HG03139 (cell line): ENCODE measurements at regions not wholly inside any gene's neighbourhood (a gene's known extent, or its start where the extent isn't known, plus 50 kb on each side); places are given as distances from the start of the nearest gene placed in this dataset.

ENCODE experiments used
- ATAC-seq: cut with Tn5 transposase; IDR thresholded peaks from one replicate; pipeline ENCODE4 v1.9.1; 2021; ENCODE audit not compliant: unreplicated experiment

GRCh38 chr4:132506568-132506967, 642.5 kb upstream of the PCDH10 start:
- ATAC-seq: no peak

GRCh38 chr4:132513491-132513890, 635.6 kb upstream of the PCDH10 start:
- no peak for ATAC-seq

GRCh38 chr4:132526652-132527051, 622.4 kb upstream of the PCDH10 start:
- no peak for ATAC-seq

- ATAC-seq: no peak
These were observed 621.3 kb upstream of the PCDH10 start for GRCh38 chr4:132527817-132528216.

- ATAC-seq: no peak
These were observed 618.2 kb upstream of the PCDH10 start for GRCh38 chr4:132530861-132531260.

- no peak for ATAC-seq
These were observed 608.8 kb upstream of the PCDH10 start for GRCh38 chr4:132540268-132540667.

GRCh38 chr4:132540797-132541196, 608.3 kb upstream of the PCDH10 start:
- no peak for ATAC-seq

- ATAC-seq: no peak
These were observed 606.9 kb upstream of the PCDH10 start for GRCh38 chr4:132542228-132542627.

- no peak for ATAC-seq
These were observed 600.6 kb upstream of the PCDH10 start for GRCh38 chr4:132548463-132548862.

- no peak for ATAC-seq
These were observed 592.8 kb upstream of the PCDH10 start for GRCh38 chr4:132556316-132556715.

GRCh38 chr4:132557660-132558059, 591.4 kb upstream of the PCDH10 start:
- no peak for ATAC-seq

- no peak for ATAC-seq
These were observed 584.2 kb upstream of the PCDH10 start for GRCh38 chr4:132564920-132565319.

- no peak for ATAC-seq
These were observed 583.6 kb upstream of the PCDH10 start for GRCh38 chr4:132565542-132565941.

- no peak for ATAC-seq
These were observed 576.9 kb upstream of the PCDH10 start for GRCh38 chr4:132572210-132572609.

GRCh38 chr4:132587626-132588025, 561.5 kb upstream of the PCDH10 start:
- ATAC-seq: no peak

GRCh38 chr4:132592340-132592739, 556.8 kb upstream of the PCDH10 start:
- ATAC-seq: no peak

GRCh38 chr4:132592850-132593249, 556.2 kb upstream of the PCDH10 start:
- ATAC-seq: no peak

GRCh38 chr4:132593717-132594400, 555.2 kb upstream of the PCDH10 start:
- no peak for ATAC-seq

GRCh38 chr4:132596186-132596585, 552.9 kb upstream of the PCDH10 start:
- ATAC-seq: no peak

- ATAC-seq: no peak
These were observed 543.5 kb upstream of the PCDH10 start for GRCh38 chr4:132605551-132605950.

GRCh38 chr4:132614682-132615081, 534.4 kb upstream of the PCDH10 start:
- ATAC-seq: no peak

- ATAC-seq: no peak
These were observed 529.1 kb upstream of the PCDH10 start for GRCh38 chr4:132619968-132620367.
